ENCODE measurements at regions not wholly inside any gene's neighbourhood (a gene's known extent, or its start where the extent isn't known, plus 50 kb on each side); places are given as distances from the start of the nearest gene placed in this dataset.

- DNase-seq: no peak
Observed at GRCh38 chr3:22117751-22118346, 366.8 kb upstream of the ZNF385D start.

GRCh38 chr3:22118542-22118941 lies 367.5 kb upstream of the ZNF385D start:
- no peak for DNase-seq

GRCh38 chr3:22121068-22121701 lies 370.2 kb upstream of the ZNF385D start:
- DNase-seq: no peak

- DNase-seq: no peak
Observed at GRCh38 chr3:22122567-22122966, 371.6 kb upstream of the ZNF385D start.

- no peak for DNase-seq
Observed at GRCh38 chr3:22129101-22129500, 378.1 kb upstream of the ZNF385D start.

GRCh38 chr3:22141769-22142168 lies 390.8 kb upstream of the ZNF385D start:
- no peak for DNase-seq

- DNase-seq: no peak
Observed at GRCh38 chr3:22147161-22147560, 396.2 kb upstream of the ZNF385D start.

GRCh38 chr3:22156868-22157267 lies 405.9 kb upstream of the ZNF385D start:
- no peak for DNase-seq

- DNase-seq: no peak
Observed at GRCh38 chr3:22157848-22158247, 406.8 kb upstream of the ZNF385D start.

GRCh38 chr3:22159004-22159695 lies 408.1 kb upstream of the ZNF385D start:
- no peak for DNase-seq

- no peak for DNase-seq
Observed at GRCh38 chr3:22161315-22161714, 410.3 kb upstream of the ZNF385D start.

- no peak for DNase-seq
Observed at GRCh38 chr3:22170370-22170769, 419.4 kb upstream of the ZNF385D start.

GRCh38 chr3:22172964-22173363 lies 422.0 kb upstream of the ZNF385D start:
- no peak for DNase-seq

- no peak for DNase-seq
Observed at GRCh38 chr3:22175947-22176346, 424.9 kb upstream of the ZNF385D start.

GRCh38 chr3:22176911-22177310 lies 425.9 kb upstream of the ZNF385D start:
- no peak for DNase-seq

GRCh38 chr3:22189616-22190015 lies 438.6 kb upstream of the ZNF385D start:
- no peak for DNase-seq

- no peak for DNase-seq
Observed at GRCh38 chr3:22199095-22199494, 448.1 kb upstream of the ZNF385D start.

- no peak for DNase-seq
Observed at GRCh38 chr3:22208844-22209243, 457.8 kb upstream of the ZNF385D start.

- DNase-seq: no peak
Observed at GRCh38 chr3:22209578-22209977, 458.6 kb upstream of the ZNF385D start.

GRCh38 chr3:22210693-22211092 lies 459.7 kb upstream of the ZNF385D start:
- DNase-seq: no peak

GRCh38 chr3:22216601-22217000 lies 465.6 kb upstream of the ZNF385D start:
- DNase-seq: no peak

- no peak for DNase-seq
Observed at GRCh38 chr3:22225161-22225560, 474.2 kb upstream of the ZNF385D start.

GRCh38 chr3:22228705-22229104 lies 477.7 kb upstream of the ZNF385D start:
- DNase-seq: no peak

- DNase-seq: no peak
Observed at GRCh38 chr3:22231061-22231460, 480.1 kb upstream of the ZNF385D start.

All from stimulated activated CD8-positive, alpha-beta memory T cell treated with anti-CD3 and anti-CD28 coated beads, Interleukin-4, amount 100 ng/mL, for 48 hours (primary cell).